K562 (cell line): ENCODE measurements at regions not wholly inside any gene's neighbourhood (a gene's known extent, or its start where the extent isn't known, plus 50 kb on each side); places are given as distances from the start of the nearest gene placed in this dataset.

ENCODE experiments used
- AFF1 ChIP-seq, 2 experiments: fragments of 450-650 bp; IDR thresholded peaks; 2 replicates each; pipeline ENCODE4 v1.6.1; 2018; ENCODE audit warnings: mild to moderate bottlenecking in 2 of 2, low read depth in 1 of 2; ENCODE audit not compliant: partially characterized antibody in 2 of 2
- ATF7 ChIP-seq: fragments of 450-650 bp; IDR thresholded peaks from 2 replicates; pipeline ENCODE4 v1.7.1; 2014; ENCODE audit warnings: mild to moderate bottlenecking, moderate library complexity
- BCOR ChIP-seq: fragments of 450-650 bp; IDR thresholded peaks from 2 replicates; pipeline ENCODE4 v1.6.1; 2016
- CCNT2 ChIP-seq: IDR thresholded peaks from 2 replicates; pipeline ENCODE4 v1.6.1; 2011; ENCODE audit warnings: borderline replicate concordance, low read depth, mild to moderate bottlenecking, moderate library complexity, mixed read lengths, low read length; ENCODE audit not compliant: insufficient read length; ENCODE audit errors: extremely low read depth
- CXXC5 ChIP-seq: fragments of 250-450 bp; sonication (Bioruptor Pico); IDR thresholded peaks from 2 replicates; pipeline ENCODE4 v1.8.0; 2022; ENCODE audit warnings: inconsistent platforms, mild to moderate bottlenecking, moderate library complexity
- EGR1 ChIP-seq: fragments of 450-650 bp; conservative IDR thresholded peaks from 2 replicates; pipeline ENCODE4 v1.6.1; 2017; ENCODE audit warnings: mild to moderate bottlenecking
- FOXK2 ChIP-seq, 2 experiments: fragments of 450-650 bp; IDR thresholded peaks in 1 of 2; conservative IDR thresholded peaks in 1 of 2; 2 replicates each; pipeline ENCODE4 v1.6.1; 2016; ENCODE audit warnings: low read depth in 2 of 2, mild to moderate bottlenecking in 1 of 2
- GATAD2B ChIP-seq: fragments of 450-650 bp; IDR thresholded peaks from 2 replicates; pipeline ENCODE4 v1.6.1; 2017; ENCODE audit warnings: mild to moderate bottlenecking, borderline replicate concordance
- HDAC8 ChIP-seq: fragments of 450-650 bp; IDR thresholded peaks from 2 replicates; pipeline ENCODE4 v1.6.1; 2016; ENCODE audit warnings: mild to moderate bottlenecking, missing genetic modification characterization, moderate library complexity, missing compliant biosample characterization
- JUND ChIP-seq, 2 experiments: IDR thresholded peaks; 2 replicates in 1 of 2; 3 replicates in 1 of 2; pipeline ENCODE4 v1.6.1; 2011; ENCODE audit warnings: borderline replicate concordance in 2 of 2, low read depth in 2 of 2, low read length in 2 of 2, improper control_type of control experiment in 1 of 2, missing biosample characterization in 1 of 2, missing genetic modification characterization in 1 of 2, missing genetic modification reagents in 1 of 2
- KDM1A ChIP-seq, 2 experiments: fragments of 450-650 bp; IDR thresholded peaks; 2 replicates each; pipeline ENCODE4 v1.6.1; 2016; ENCODE audit warnings: mild to moderate bottlenecking in 2 of 2
- MECOM ChIP-seq: fragments of 250-450 bp; sonication (Bioruptor Pico); IDR thresholded peaks from 2 replicates; pipeline ENCODE4 v1.8.0; 2022; ENCODE audit warnings: inconsistent platforms
- MNT ChIP-seq, 2 experiments: fragments of 450-650 bp; conservative IDR thresholded peaks; 2 replicates each; pipeline ENCODE4 v1.6.1; 2017; ENCODE audit warnings: mild to moderate bottlenecking in 2 of 2, moderate library complexity in 2 of 2
- NBN ChIP-seq: fragments of 450-650 bp; IDR thresholded peaks from 2 replicates; pipeline ENCODE4 v1.6.1; 2016; ENCODE audit warnings: low read depth, mild to moderate bottlenecking
- NFIC ChIP-seq: fragments of 450-650 bp; IDR thresholded peaks from 2 replicates; pipeline ENCODE4 v1.6.1; 2017; ENCODE audit warnings: mild to moderate bottlenecking, inconsistent platforms
- SMARCC2 ChIP-seq: fragments of 450-650 bp; IDR thresholded peaks from 2 replicates; pipeline ENCODE4 v1.6.1; 2017; ENCODE audit warnings: antibody characterized with exemption, moderate library complexity, mild to moderate bottlenecking, low read depth
- TEAD4 ChIP-seq, 2 experiments: sonication (generic) in 1 of 2; formaldehyde crosslinking in 1 of 2; IDR thresholded peaks; 2 replicates each; pipeline versions ENCODE4 v1.6.1 to v1.8.0; 2012 to 2022; ENCODE audit warnings: borderline replicate concordance in 1 of 2, inconsistent platforms in 1 of 2, low read length in 1 of 2, mild to moderate bottlenecking in 1 of 2, missing genetic modification reagents in 1 of 2
- ZNF253 ChIP-seq: fragments of 250-450 bp; sonication (Bioruptor Pico); conservative IDR thresholded peaks from 2 replicates; pipeline ENCODE4 v1.6.1; 2021; ENCODE audit warnings: mild to moderate bottlenecking
- ZNF436 ChIP-seq: fragments of 250-450, 450-650 bp; sonication (Bioruptor Pico); formaldehyde crosslinking; IDR thresholded peaks from 2 replicates; pipeline ENCODE4 v1.7.0; 2020; ENCODE audit warnings: mild to moderate bottlenecking
- TF ChIP-seq, protein P1 (sequence below): fragments of 450-650 bp; formaldehyde crosslinking; IDR thresholded peaks from 2 replicates; pipeline ENCODE4 v1.4.0; 2020; ENCODE audit warnings: mild to moderate bottlenecking

GRCh38 chr1:181905944-181906597 lies 155.4 kb downstream of the ZNF648 start (continued):
- TF ChIP-seq EGR1 (peak; percentile 78), CCNT2 (peak; percentile 91), FOXK2 (conservative IDR thresholded peaks at IDR 0.05 in 1 of 2, IDR thresholded peaks at IDR 0.05 in 1 of 2; ENCODE audit: low read depth in 2 of 2) (peak in 1 of 2 experiments; percentile 38; a peak in 1 of 4 replicates), ZNF253 (CRISPR knock-in tag) (no peak), SMARCC2 (peak; percentile 76), JUND (IDR thresholded peaks at IDR 0.05; ENCODE audit: borderline replicate concordance, low read depth, low read length) (peak; percentile 52; the same call in 1 of the 2 replicates), JUND (tag; IDR thresholded peaks at IDR 0.05; ENCODE audit: borderline replicate concordance, low read depth, low read length) (peak; percentile 46; the same call in 2 of the 3 replicates), TEAD4 (IDR thresholded peaks at IDR 0.05; ENCODE audit: low read length) (peak; percentile 94), TEAD4 (CRISPR knock-in tag; IDR thresholded peaks at IDR 0.05; ENCODE audit: borderline replicate concordance) (no peak), CXXC5 (CRISPR knock-in tag) (peak; percentile 43; the same call in 1 of the 2 replicates), GATAD2B (peak; percentile 54; the same call in 1 of the 2 replicates), MNT (conservative IDR thresholded peaks at IDR 0.05) (peak; percentile 13 to 49; a peak in 1 of 4 replicates), ATF7 (peak; percentile 34; the same call in 1 of the 2 replicates), HDAC8 (tag) (no peak), AFF1 (IDR thresholded peaks at IDR 0.05; ENCODE audit: low read depth in 1 of 2, partially characterized antibody in 2 of 2) (peak in 1 of 2 experiments; percentile 64), ZNF436 (CRISPR knock-in tag) (no peak), MECOM (CRISPR knock-in tag) (peak; percentile 53; the same call in 1 of the 2 replicates), NBN (peak; percentile 77; the same call in 1 of the 2 replicates), BCOR (peak; percentile 17; the same call in 1 of the 2 replicates), NFIC (peak; percentile 71), KDM1A (IDR thresholded peaks at IDR 0.05) (peak; percentile 94 to 97)
- TF ChIP-seq, protein P1, sequence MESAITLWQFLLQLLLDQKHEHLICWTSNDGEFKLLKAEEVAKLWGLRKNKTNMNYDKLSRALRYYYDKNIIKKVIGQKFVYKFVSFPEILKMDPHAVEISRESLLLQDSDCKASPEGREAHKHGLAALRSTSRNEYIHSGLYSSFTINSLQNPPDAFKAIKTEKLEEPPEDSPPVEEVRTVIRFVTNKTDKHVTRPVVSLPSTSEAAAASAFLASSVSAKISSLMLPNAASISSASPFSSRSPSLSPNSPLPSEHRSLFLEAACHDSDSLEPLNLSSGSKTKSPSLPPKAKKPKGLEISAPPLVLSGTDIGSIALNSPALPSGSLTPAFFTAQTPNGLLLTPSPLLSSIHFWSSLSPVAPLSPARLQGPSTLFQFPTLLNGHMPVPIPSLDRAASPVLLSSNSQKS (CRISPR knock-in tag), result no peak
